Loucy (cell line): ENCODE measurements at regions not wholly inside any gene's neighbourhood (a gene's known extent, or its start where the extent isn't known, plus 50 kb on each side); places are given as distances from the start of the nearest gene placed in this dataset.

ENCODE experiments used
- EZH2phosphoT487 ChIP-seq: fragments of 200-600 bp; IDR thresholded peaks from 2 replicates; pipeline ENCODE4 v1.6.1; 2018; ENCODE audit warnings: antibody characterized with exemption, mild to moderate bottlenecking, moderate library complexity, borderline replicate concordance
- TF ChIP-seq, protein P1 (sequence below): fragments of 200-600 bp; sonication (generic); conservative IDR thresholded peaks from 2 replicates; pipeline ENCODE4 v1.5.1; 2014; ENCODE audit warnings: mild to moderate bottlenecking, antibody characterized with exemption, low read length

DNA sequence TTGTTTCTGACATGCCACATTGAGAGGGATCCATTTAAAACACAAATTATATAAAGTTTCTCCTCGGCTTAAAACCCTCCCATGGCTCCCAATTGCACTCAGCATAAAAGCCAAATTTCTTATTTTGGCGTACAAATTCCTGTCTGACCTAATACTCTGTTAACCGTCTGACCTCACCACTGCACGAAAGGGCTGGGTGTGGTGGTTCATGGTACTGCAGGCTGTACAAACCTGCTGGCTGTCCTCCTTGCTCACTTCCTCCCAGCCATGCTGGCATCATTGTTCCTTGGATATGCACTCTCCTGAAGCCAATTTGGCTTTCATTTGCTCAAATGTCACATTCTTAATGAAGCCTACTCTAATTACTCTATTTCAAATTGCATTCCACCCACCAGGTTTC lies 301.6 kb upstream of the C16orf82 start:
- TF ChIP-seq, protein P1, sequence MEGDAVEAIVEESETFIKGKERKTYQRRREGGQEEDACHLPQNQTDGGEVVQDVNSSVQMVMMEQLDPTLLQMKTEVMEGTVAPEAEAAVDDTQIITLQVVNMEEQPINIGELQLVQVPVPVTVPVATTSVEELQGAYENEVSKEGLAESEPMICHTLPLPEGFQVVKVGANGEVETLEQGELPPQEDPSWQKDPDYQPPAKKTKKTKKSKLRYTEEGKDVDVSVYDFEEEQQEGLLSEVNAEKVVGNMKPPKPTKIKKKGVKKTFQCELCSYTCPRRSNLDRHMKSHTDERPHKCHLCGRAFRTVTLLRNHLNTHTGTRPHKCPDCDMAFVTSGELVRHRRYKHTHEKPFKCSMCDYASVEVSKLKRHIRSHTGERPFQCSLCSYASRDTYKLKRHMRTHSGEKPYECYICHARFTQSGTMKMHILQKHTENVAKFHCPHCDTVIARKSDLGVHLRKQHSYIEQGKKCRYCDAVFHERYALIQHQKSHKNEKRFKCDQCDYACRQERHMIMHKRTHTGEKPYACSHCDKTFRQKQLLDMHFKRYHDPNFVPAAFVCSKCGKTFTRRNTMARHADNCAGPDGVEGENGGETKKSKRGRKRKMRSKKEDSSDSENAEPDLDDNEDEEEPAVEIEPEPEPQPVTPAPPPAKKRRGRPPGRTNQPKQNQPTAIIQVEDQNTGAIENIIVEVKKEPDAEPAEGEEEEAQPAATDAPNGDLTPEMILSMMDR, result no peak; the same call in 1 of the 2 replicates
- no peak for TF ChIP-seq EZH2phosphoT487
